Ovary (tissue), 7 donors: ENCODE measurements at regions not wholly inside any gene's neighbourhood (a gene's known extent, or its start where the extent isn't known, plus 50 kb on each side); places are given as distances from the start of the nearest gene placed in this dataset.

ENCODE experiments used
- DNase-seq, 5 donors: peaks; one replicate each; pipeline ENCODE4 v3.0.0-alpha.2; 2019 to 2020
- H3K27ac ChIP-seq, 2 donors: fragments of 200-600 bp; one replicate each; pipeline versions ENCODE4 v1.5.1 to v1.8.0; 2019 to 2022
- H3K27me3 ChIP-seq: fragments of 200-600 bp; one replicate; pipeline ENCODE4 v1.8.0; 2022
- H3K36me3 ChIP-seq: fragments of 200-600 bp; sonication (generic); one replicate; pipeline ENCODE4 v1.5.1; 2019
- H3K4me1 ChIP-seq: one replicate; pipeline ENCODE4 v1.8.1; 2013; ENCODE audit warnings: mild to moderate bottlenecking, moderate library complexity; ENCODE audit not compliant: insufficient read depth
- H3K4me3 ChIP-seq: fragments of 200-600 bp; sonication (generic); one replicate; pipeline ENCODE4 v1.5.1; 2017
- H3K9me3 ChIP-seq, 2 donors: fragments of 200-600 bp in 1 of 2; sonication (generic) in 1 of 2; one replicate each; pipeline versions ENCODE4 v1.5.1 to v1.8.1; 2013 to 2019; ENCODE audit warnings: mild to moderate bottlenecking in 1 of 2, moderate library complexity in 1 of 2
- CTCF ChIP-seq, 3 donors: fragments of 450-650 bp in 2 of 3; fragments of 200-600 bp in 1 of 3; IDR thresholded peaks; one replicate each; pipeline versions ENCODE4 v1.5.1 to v1.8.0; 2016 to 2022; ENCODE audit warnings: antibody characterized with exemption in 3 of 3, mild to moderate bottlenecking in 1 of 3
- EP300 ChIP-seq: sonication (generic); formaldehyde crosslinking; IDR thresholded peaks from one replicate; pipeline ENCODE4 v1.6.1; 2017; ENCODE audit warnings: antibody characterized with exemption
- POLR2A ChIP-seq: fragments of 450-650 bp; IDR thresholded peaks from one replicate; pipeline ENCODE4 v1.6.1; 2017; ENCODE audit warnings: antibody characterized with exemption, mild to moderate bottlenecking, moderate library complexity
- WGBS, 3 donors: extraction: QIAGEN DNeasy Blood & Tissue Kit in 1 of 3; methylation state at CpG; one replicate each; pipeline versions ENCODE4 v1.1.5 to v1.1.7; 2013 to 2017; 5-methylcytosine and 5-hydroxymethylcytosine counted together
- intact Hi-C, 4 donors: fragments of 100-400 bp; cut with DNase I; formaldehyde crosslinking; loops; one replicate each; pipeline versions ENCODE4 v1.11.0 to v1.15.1; 2022 to 2023
- donor health status: DM: no; HTN: no; CAD: no; lungs with moderate emphysema.
- donor health status: DM: no; HTN: no; CAD: no.
- donor health status: Bipolar disorder and iron deficiency.
- donor health status: DM: no; HTN: no; CAD: no.
- donor health status: DM: yes; HTN: yes; CAD: no.

DNA sequence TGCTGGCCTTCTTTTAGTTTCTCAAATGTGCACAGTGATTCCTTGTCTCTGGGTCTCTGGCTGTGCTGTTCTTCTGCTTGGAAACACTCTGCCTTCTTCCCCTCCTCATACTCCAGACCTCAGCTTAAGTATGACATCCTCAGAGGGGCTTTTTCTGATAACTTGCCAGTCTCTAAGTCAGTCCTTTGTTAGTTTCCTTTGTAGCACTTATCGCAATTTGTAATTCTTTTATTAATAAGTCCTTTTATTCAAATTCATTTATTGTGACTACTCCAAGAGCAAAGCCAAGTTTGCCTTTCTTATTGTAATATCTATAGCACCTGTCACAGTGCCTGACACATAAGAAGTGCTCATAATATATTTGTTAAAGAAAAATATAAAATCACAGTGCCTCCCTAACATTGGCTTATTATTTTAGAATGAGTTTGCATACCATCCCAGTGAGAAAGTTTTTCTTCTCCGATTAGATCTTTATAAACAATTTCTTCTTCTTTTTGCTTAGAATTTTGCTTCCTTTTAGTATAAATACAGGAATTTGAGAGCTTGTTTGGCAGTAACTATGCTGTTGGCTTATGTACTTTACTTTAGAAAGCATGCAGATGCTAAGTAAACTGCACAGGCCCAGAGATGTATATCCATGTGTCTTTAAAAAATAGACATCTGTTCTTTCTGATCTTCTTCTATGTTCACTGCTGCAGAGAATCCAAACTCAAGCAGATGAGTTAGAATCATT is 198.0 kb downstream of the GAS1 start:
- H3K4me3 ChIP-seq: no peak overlapping the region
- DNase-seq: no peak
- no peaks in the 10 kb centered on the region for H3K27me3 ChIP-seq
- no peaks in the 10 kb centered on the region for H3K9me3 ChIP-seq
- no peak overlapping the region for H3K27ac ChIP-seq
- H3K4me1 ChIP-seq: peaks cover under 1% of the 10 kb centered on the region
- intact Hi-C loops: no loop called here
- H3K36me3 ChIP-seq: no peaks in the 10 kb centered on the region
- TF ChIP-seq POLR2A (no peak), EP300 (no peak), CTCF (IDR thresholded peaks at IDR 0.05) (no peak)
- WGBS, 3 donors: 29 to 33% (median 30%) methylated on average over 2 of the region's 2 CpGs

DNA sequence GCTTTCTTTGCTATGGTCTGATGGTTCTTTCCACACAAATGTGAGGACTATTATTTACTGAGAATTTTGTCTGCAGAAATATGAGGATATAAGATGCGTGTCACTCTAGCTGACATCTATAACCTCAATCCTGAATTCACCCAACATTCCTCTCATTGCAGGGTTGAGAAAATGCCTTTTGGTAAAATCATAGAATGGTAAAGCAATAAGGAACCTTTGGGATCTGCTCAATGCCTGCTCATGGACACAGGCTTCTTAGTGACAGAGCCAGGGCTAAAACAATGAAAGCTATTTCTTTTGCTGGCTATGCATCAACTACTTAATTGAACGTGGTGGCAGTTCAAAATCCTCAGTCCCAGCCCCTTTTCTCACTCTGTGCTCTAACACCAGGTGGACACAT is 199.6 kb downstream of the GAS1 start:
- WGBS, 3 donors: 62 to 69% (median 64%) methylated on average over 2 of the region's 2 CpGs
- Histone ChIP-seq H3K4me3 (no peak overlapping the region), H3K4me1 (no peaks in the 10 kb centered on the region)

DNA sequence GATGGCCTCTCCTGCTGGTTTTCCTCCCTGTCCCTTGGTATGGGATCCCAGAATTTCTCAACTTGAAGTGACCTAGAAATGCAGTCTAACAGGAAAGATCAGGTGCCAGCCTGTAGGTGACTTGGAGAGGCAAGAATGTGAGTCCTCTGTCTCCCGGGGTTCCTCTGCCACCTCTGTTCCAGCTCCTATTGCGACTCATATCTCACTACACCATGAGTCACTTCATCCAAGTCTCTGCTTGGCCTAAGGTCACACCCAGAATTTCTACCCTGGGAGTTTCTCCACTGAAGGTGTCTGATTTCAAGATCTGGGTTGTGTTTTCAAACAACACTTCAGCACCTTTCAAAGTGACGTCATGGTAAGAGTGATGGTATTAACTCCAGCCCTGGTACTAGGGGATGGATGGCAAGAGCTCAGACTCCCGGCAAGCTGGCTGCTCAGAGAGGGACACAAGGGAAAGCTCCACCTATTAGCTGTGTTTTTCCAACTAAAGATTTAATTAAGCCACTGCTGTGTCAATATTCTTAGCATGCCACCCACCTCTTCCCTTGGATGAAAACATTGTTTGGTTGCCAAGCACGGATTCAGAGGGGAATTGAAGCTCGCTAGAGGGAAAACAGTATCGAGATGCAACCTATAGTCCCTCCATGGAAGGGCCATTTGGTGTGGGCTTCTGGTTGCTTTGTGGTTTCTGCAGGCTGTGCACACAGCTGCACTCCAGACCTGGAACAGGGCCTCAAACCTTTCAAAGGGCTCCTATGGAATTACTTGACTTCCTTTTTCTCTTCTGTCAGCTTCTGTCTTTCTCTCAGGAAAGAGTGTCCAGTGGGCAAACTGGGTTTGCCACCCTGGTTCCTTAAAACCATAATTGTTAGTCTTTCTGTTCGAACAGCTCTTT is 205.7 kb downstream of the GAS1 start:
- no peak for DNase-seq
- intact Hi-C loops: no loop called here
- no peak overlapping the region for H3K27ac ChIP-seq
- H3K9me3 ChIP-seq: no peaks in the 10 kb centered on the region
- H3K4me1 ChIP-seq: no peaks in the 10 kb centered on the region
- no peak overlapping the region for H3K4me3 ChIP-seq
- WGBS, 3 donors: 83 to 90% (median 87%) methylated on average over 8 of the region's 8 CpGs
- H3K27me3 ChIP-seq: no peaks in the 10 kb centered on the region
- H3K36me3 ChIP-seq: no peaks in the 10 kb centered on the region
- TF ChIP-seq POLR2A (no peak), CTCF (IDR thresholded peaks at IDR 0.05) (no peak), EP300 (no peak)

More for the DNA sequence above, 199.6 kb downstream of the GAS1 start:
- TF ChIP-seq POLR2A (no peak), EP300 (no peak), CTCF (IDR thresholded peaks at IDR 0.05) (no peak)
- no peak for DNase-seq
- Histone ChIP-seq H3K9me3 (no peaks in the 10 kb centered on the region), H3K36me3 (no peaks in the 10 kb centered on the region), H3K27me3 (no peaks in the 10 kb centered on the region), H3K27ac (no peak overlapping the region)
- intact Hi-C loops: no loop called here

DNA sequence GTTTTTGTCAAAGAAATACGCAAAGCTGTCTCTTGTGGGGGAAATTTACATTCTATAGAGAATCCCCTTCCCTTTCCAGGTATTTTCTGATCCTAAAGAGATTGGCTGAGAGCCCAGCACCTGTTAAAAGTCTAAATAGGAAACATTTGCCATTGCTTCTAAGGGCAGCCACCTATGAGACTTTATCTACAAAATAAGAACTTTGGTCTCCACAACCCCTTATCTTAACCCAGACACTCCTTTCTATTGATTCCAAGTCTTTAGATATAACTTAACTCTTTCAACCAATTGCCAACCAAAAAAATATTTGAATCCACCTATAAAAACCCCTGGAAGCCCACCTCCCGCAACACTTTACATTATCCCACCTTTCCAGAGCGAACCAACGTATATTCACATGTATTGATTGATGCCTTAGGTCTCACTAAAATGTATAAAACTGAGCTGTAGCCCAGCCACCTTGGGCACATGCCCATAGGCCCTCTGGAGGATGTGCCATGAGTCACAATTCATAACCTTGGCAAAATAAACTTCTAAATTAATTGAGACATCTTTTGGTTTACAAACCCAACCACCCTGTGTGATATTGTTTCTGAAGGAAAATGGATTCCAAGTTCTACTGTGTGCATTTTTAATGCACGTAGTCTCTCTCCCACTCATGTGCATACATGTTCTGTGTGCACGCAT is 211.4 kb downstream of the GAS1 start:
- no peak overlapping the region for H3K27ac ChIP-seq
- DNase-seq: no peak
- H3K9me3 ChIP-seq: no peaks in the 10 kb centered on the region
- WGBS, 3 donors: 95 to 97% (median 97%) methylated on average over 6 of the region's 6 CpGs
- H3K4me1 ChIP-seq: peaks cover 5% of the 10 kb centered on the region
- no peak for TF ChIP-seq EP300
- no peak for TF ChIP-seq POLR2A
- TF ChIP-seq CTCF (IDR thresholded peaks at IDR 0.05): no peak
- H3K36me3 ChIP-seq: no peaks in the 10 kb centered on the region
- H3K27me3 ChIP-seq: no peaks in the 10 kb centered on the region
- intact Hi-C loops: no loop called here
- no peak overlapping the region for H3K4me3 ChIP-seq
